ENCODE measurements at regions not wholly inside any gene's neighbourhood (a gene's known extent, or its start where the extent isn't known, plus 50 kb on each side); places are given as distances from the start of the nearest gene placed in this dataset.

DNA sequence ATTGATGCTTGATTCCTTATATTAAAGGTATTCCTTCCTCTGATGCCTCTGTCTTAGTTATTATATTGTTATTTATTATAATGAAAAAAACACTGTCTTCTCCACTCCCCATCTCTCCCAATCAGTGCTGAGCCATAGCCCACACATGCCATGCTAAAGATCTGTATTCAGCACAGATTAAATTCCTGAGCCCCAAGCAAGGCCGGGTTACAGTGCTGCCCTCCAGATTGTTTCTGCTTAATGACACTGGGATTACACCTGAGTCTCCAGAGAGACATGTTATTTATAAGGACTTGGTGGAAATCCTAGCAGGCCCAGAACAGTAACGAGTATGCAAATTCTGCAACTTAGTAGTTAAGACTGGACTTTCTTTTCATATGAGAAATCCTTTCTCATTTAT is 305.9 kb upstream of the UMPS start:
- no peaks in the 10 kb centered on the region for H3K9me3 Mint-ChIP-seq
- H3K4me3 Mint-ChIP-seq, result no peak overlapping the region
- TF ChIP-seq CTCF (IDR thresholded peaks at IDR 0.05), result no peak
- H3K27me3 Mint-ChIP-seq (ENCODE audit: low read depth, poor library complexity), result no peaks in the 10 kb centered on the region
- H3K27ac Mint-ChIP-seq, result no peak overlapping the region
- H3K36me3 Mint-ChIP-seq (ENCODE audit: low read depth), result peaks cover 63% of the 10 kb centered on the region
- DNase-seq, result no peak
- H3K4me1 Mint-ChIP-seq, result peaks cover 23% of the 10 kb centered on the region

- no peak overlapping the region for H3K27ac Mint-ChIP-seq
- H3K36me3 Mint-ChIP-seq (ENCODE audit: low read depth), result peaks cover 64% of the 10 kb centered on the region
- H3K4me1 Mint-ChIP-seq, result peaks cover 23% of the 10 kb centered on the region
- no peaks in the 10 kb centered on the region for H3K27me3 Mint-ChIP-seq (ENCODE audit: low read depth, poor library complexity)
- no peaks in the 10 kb centered on the region for H3K9me3 Mint-ChIP-seq
- no peak overlapping the region for H3K4me3 Mint-ChIP-seq
- TF ChIP-seq CTCF (IDR thresholded peaks at IDR 0.05), result no peak
- no peak for DNase-seq
Measured at GRCh38 chr3:124425972-124426371, 304.3 kb upstream of the UMPS start.

DNA sequence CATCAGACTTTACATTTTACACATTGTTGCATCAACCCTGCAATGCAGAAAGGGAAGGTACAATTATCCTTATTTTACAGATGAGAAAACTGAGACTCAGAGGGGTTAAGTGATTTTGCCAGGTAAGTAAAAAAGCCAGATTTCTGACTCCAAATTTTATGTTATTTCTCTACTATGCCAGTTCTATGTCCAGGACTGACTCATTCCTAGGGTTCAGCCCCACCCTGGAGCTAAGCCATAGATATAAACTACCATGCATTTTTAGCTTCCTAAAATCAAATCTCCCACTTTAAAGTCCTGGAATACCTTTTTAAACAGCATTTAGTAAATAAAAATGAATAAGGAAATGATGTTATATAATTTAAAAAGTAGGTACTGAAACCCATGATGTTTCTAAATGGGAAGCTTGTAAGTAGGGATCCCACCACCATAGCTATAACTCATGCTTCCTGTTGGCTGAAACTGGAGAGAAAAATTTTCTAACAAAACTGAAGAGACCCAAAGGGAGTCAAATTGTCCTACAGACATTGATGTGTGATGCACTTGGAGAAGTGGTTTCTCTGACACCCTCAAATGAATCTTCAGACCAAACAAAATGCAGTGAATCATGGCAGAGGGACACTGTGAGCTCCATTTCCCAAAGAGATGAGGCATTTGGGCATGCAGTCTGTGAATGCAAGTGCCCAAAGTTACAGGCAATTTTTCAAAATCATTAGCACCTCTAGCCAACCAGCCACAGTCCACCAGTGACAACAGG is 301.7 kb upstream of the UMPS start:
- Mint-ChIP-seq H3K36me3 (ENCODE audit: low read depth) (peaks cover 68% of the 10 kb centered on the region), H3K9me3 (no peaks in the 10 kb centered on the region), H3K4me1 (peaks cover 23% of the 10 kb centered on the region), H3K27me3 (ENCODE audit: low read depth, poor library complexity) (no peaks in the 10 kb centered on the region), H3K4me3 (no peak overlapping the region), H3K27ac (no peak overlapping the region)
- no peak for TF ChIP-seq CTCF (IDR thresholded peaks at IDR 0.05)
- no peak for DNase-seq

GRCh38 chr3:124429129-124429815 is 301.0 kb upstream of the UMPS start:
- no peak for DNase-seq
- TF ChIP-seq CTCF (IDR thresholded peaks at IDR 0.05), result no peak

GRCh38 chr3:124431331-124431994 is 298.8 kb upstream of the UMPS start:
- H3K27ac Mint-ChIP-seq, result no peak overlapping the region
- DNase-seq, result no peak
- peaks cover 10% of the 10 kb centered on the region for H3K9me3 Mint-ChIP-seq
- no peak overlapping the region for H3K4me3 Mint-ChIP-seq
- no peak for TF ChIP-seq CTCF (IDR thresholded peaks at IDR 0.05)
- peaks cover 6% of the 10 kb centered on the region for H3K4me1 Mint-ChIP-seq
- H3K36me3 Mint-ChIP-seq (ENCODE audit: low read depth), result peaks cover 78% of the 10 kb centered on the region
- no peaks in the 10 kb centered on the region for H3K27me3 Mint-ChIP-seq (ENCODE audit: low read depth, poor library complexity)

More at GRCh38 chr3:124429129-124429815, 301.0 kb upstream of the UMPS start:
- Mint-ChIP-seq H3K27me3 (ENCODE audit: low read depth, poor library complexity) (no peaks in the 10 kb centered on the region), H3K27ac (no peak overlapping the region), H3K36me3 (ENCODE audit: low read depth) (peaks cover 74% of the 10 kb centered on the region), H3K4me1 (peaks cover 23% of the 10 kb centered on the region), H3K9me3 (peaks cover 3% of the 10 kb centered on the region), H3K4me3 (no peak overlapping the region)

Measured in nephron progenitor cell (in vitro differentiated cells).